B cell (primary cell): ENCODE measurements at regions not wholly inside any gene's neighbourhood (a gene's known extent, or its start where the extent isn't known, plus 50 kb on each side); places are given as distances from the start of the nearest gene placed in this dataset.

Experiments used
- ATAC-seq: fragments of 200-7000 bp; cut with Tn5 transposase; one replicate; pipeline ENCODE4 v1.10.0; 2021; ENCODE audit warnings: low read depth, mild to moderate bottlenecking, moderate number of reproducible peaks, moderate library complexity
- CTCF ChIA-PET: fragments of 350-600 bp; sonication (Branson Sonifier 250); formaldehyde crosslinking; loops from one replicate; lab custom pipeline; 2021; ENCODE audit warnings: antibody characterized with exemption, inconsistent platforms; lab: Charles Lee
- POLR2A ChIA-PET: fragments of 350-600 bp; sonication (Branson Sonifier 250); formaldehyde crosslinking; loops from one replicate; lab custom pipeline; 2021; ENCODE audit warnings: antibody characterized with exemption; lab: Charles Lee
- DNase-seq: peaks from one replicate; pipeline ENCODE4 v3.0.0; 2013
- H2AFZ ChIP-seq: 2 replicates; pipeline ENCODE4 v1.6.1; 2012; ENCODE audit warnings: mild to moderate bottlenecking, low read depth, low read length; ENCODE audit not compliant: insufficient read depth, poor library complexity, severe bottlenecking
- H3K27ac ChIP-seq, 2 donors: 1 replicate in 1 of 2; 2 replicates in 1 of 2; pipeline ENCODE4 v1.5.1; 2012 to 2013; ENCODE audit warnings: low read length in 2 of 2, mild to moderate bottlenecking in 2 of 2, moderate library complexity in 1 of 2
- H3K27me3 ChIP-seq, 4 experiments: fragments of 200-600 bp in 1 of 4; sonication (generic) in 1 of 4; replicated peaks in 1 of 4; 1 replicate in 2 of 4; 2 replicates in 2 of 4; pipeline versions ENCODE4 v1.6.1 to v1.7.0; 2013 to 2016; ENCODE audit warnings: low read length in 3 of 4, mild to moderate bottlenecking in 2 of 4, mixed read lengths in 1 of 4, moderate library complexity in 1 of 4; ENCODE audit not compliant: insufficient read depth in 4 of 4, control insufficient read depth in 3 of 4; ENCODE audit errors: control extremely low read depth in 1 of 4
- H3K36me3 ChIP-seq, 2 experiments: replicated peaks in 1 of 2; 1 replicate in 1 of 2; 2 replicates in 1 of 2; pipeline versions ENCODE4 v1.6.1 to v1.7.1; 2013; ENCODE audit warnings: low read length in 1 of 2; ENCODE audit not compliant: insufficient read depth in 2 of 2, control insufficient read depth in 1 of 2; ENCODE audit errors: control extremely low read depth in 1 of 2, extremely low read depth in 1 of 2
- H3K4me1 ChIP-seq, 2 donors: fragments of 200-600 bp in 1 of 2; sonication (generic) in 1 of 2; 1 replicate in 1 of 2; 2 replicates in 1 of 2; pipeline versions ENCODE4 v1.5.1 to v1.6.1; 2013 to 2017; ENCODE audit warnings: low read length in 2 of 2; ENCODE audit not compliant: control insufficient read depth in 2 of 2, insufficient read depth in 2 of 2
- H3K4me2 ChIP-seq: replicated peaks from 2 replicates; pipeline ENCODE3; 2012; ENCODE audit warnings: mild to moderate bottlenecking, low read depth, low read length; ENCODE audit not compliant: poor library complexity, severe bottlenecking
- H3K4me3 ChIP-seq, 5 experiments: fragments of 200-600 bp in 1 of 5; sonication (generic) in 1 of 5; 1 replicate in 3 of 5; 2 replicates in 2 of 5; pipeline versions ENCODE4 v1.5.1 to v1.7.0; 2011 to 2016; ENCODE audit warnings: low read length in 4 of 5, mild to moderate bottlenecking in 4 of 5, low read depth in 2 of 5, control low read depth in 1 of 5, moderate library complexity in 1 of 5; ENCODE audit not compliant: insufficient read depth in 1 of 5; ENCODE audit errors: control extremely low read depth in 1 of 5, extremely low read depth in 1 of 5
- H3K79me2 ChIP-seq: fragments of 200-600 bp; sonication (generic); one replicate; pipeline ENCODE4 v1.6.0; 2016; ENCODE audit warnings: low read length; ENCODE audit not compliant: control insufficient read depth, insufficient read depth
- H3K9ac ChIP-seq: fragments of 200-600 bp; sonication (generic); 2 replicates; pipeline ENCODE4 v1.6.1; 2017; ENCODE audit warnings: mild to moderate bottlenecking, low read length, moderate library complexity
- H3K9me3 ChIP-seq, 3 donors: one replicate each; pipeline versions ENCODE4 v1.6.1 to v1.7.1; 2013; ENCODE audit warnings: low read length in 2 of 3; ENCODE audit not compliant: control insufficient read depth in 2 of 3, insufficient read depth in 1 of 3; ENCODE audit errors: control extremely low read depth in 1 of 3
- H4K20me1 ChIP-seq: 2 replicates; pipeline ENCODE4 v1.6.0; 2012; ENCODE audit warnings: mild to moderate bottlenecking, low read length; ENCODE audit not compliant: insufficient read depth, control insufficient read depth, poor library complexity, severe bottlenecking
- H3K27ac Mint-ChIP-seq: one replicate; pipeline ENCODE4 v1.8.0; 2021; ENCODE audit warnings: mixed read lengths
- H3K27me3 Mint-ChIP-seq: one replicate; pipeline ENCODE4 v1.8.0; 2021; ENCODE audit warnings: mixed read lengths
- H3K4me1 Mint-ChIP-seq: one replicate; pipeline ENCODE4 v1.8.0; 2021; ENCODE audit warnings: mixed read lengths
- H3K4me3 Mint-ChIP-seq: one replicate; pipeline ENCODE4 v1.8.0; 2021; ENCODE audit warnings: mixed read lengths
- H3K9me3 Mint-ChIP-seq: one replicate; pipeline ENCODE4 v1.8.0; 2022; ENCODE audit warnings: mixed read lengths; ENCODE audit not compliant: insufficient read depth
- EZH2 ChIP-seq: IDR thresholded peaks from 2 replicates; pipeline ENCODE4 v1.6.1; 2012; ENCODE audit warnings: borderline replicate concordance, low read depth, mild to moderate bottlenecking, moderate library complexity, low read length; ENCODE audit not compliant: insufficient read depth, poor library complexity, severe bottlenecking
- WGBS: methylation state at CpG from one replicate; pipeline ENCODE4 v1.1.5; 2013; ENCODE audit warnings: missing lambda C conversion rate; ENCODE audit not compliant: insufficient coverage; 5-methylcytosine and 5-hydroxymethylcytosine counted together
- intact Hi-C: fragments of 100-400 bp; cut with micrococcal nuclease; formaldehyde crosslinking; loops from one replicate; pipeline ENCODE4 v1.10.0; 2022
- TF ChIP-seq, protein P1 (sequence below): fragments of 200-600 bp; IDR thresholded peaks from one replicate; pipeline ENCODE4 v1.8.0; 2022; ENCODE audit warnings: antibody characterized with exemption, mild to moderate bottlenecking

DNA sequence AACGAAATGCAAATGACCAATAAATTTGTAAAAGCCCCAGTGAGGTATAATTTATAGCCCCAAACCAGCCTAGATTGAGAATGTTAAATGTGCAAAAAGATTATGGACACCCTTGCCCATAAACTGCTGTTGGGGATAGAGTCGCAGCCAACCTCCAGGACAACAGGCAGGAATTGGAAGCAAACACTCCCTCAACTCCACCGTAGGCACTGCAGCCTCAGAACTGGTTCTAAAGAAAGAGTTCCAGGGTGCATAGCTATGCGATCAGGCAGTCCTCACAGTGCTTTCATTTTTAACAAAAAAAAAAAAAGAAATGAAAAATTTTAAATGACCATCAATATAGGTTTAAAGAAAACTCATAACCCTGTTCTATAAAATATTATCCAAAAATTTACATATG lies 86.2 kb downstream of the CXCL12 start:
- ATAC-seq (no peak), DNase-seq (no peak)
- intact Hi-C loops = no loop called here
- no peak overlapping the region for H3K9ac ChIP-seq
- no peaks in the 10 kb centered on the region for H3K4me1 Mint-ChIP-seq
- H3K27ac ChIP-seq = no peak overlapping the region
- ChIA-PET POLR2A (no interaction called here), CTCF (no interaction called here)
- TF ChIP-seq, protein P1, sequence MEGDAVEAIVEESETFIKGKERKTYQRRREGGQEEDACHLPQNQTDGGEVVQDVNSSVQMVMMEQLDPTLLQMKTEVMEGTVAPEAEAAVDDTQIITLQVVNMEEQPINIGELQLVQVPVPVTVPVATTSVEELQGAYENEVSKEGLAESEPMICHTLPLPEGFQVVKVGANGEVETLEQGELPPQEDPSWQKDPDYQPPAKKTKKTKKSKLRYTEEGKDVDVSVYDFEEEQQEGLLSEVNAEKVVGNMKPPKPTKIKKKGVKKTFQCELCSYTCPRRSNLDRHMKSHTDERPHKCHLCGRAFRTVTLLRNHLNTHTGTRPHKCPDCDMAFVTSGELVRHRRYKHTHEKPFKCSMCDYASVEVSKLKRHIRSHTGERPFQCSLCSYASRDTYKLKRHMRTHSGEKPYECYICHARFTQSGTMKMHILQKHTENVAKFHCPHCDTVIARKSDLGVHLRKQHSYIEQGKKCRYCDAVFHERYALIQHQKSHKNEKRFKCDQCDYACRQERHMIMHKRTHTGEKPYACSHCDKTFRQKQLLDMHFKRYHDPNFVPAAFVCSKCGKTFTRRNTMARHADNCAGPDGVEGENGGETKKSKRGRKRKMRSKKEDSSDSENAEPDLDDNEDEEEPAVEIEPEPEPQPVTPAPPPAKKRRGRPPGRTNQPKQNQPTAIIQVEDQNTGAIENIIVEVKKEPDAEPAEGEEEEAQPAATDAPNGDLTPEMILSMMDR = no peak
- no peak for TF ChIP-seq EZH2
- no peak overlapping the region for H3K4me2 ChIP-seq
- WGBS = 100% methylated on average over 2 of the region's 4 CpGs
- H3K9me3 ChIP-seq = no peaks in the 10 kb centered on the region
- H3K27me3 ChIP-seq = peaks cover 0 to 6% (median 2%) of the 10 kb centered on the region in 4 experiments
- no peak overlapping the region for H2AFZ ChIP-seq
- H3K4me1 ChIP-seq = peaks cover 0 to 3% of the 10 kb centered on the region in 2 donors
- H3K27me3 Mint-ChIP-seq = no peaks in the 10 kb centered on the region
- H3K9me3 Mint-ChIP-seq = peaks cover 5% of the 10 kb centered on the region
- no peaks in the 10 kb centered on the region for H4K20me1 ChIP-seq
- H3K27ac Mint-ChIP-seq = no peak overlapping the region
- no peaks in the 10 kb centered on the region for H3K36me3 ChIP-seq
- H3K79me2 ChIP-seq = no peaks in the 10 kb centered on the region
- H3K4me3 Mint-ChIP-seq = no peak overlapping the region
- H3K4me3 ChIP-seq = no peak overlapping the region

DNA sequence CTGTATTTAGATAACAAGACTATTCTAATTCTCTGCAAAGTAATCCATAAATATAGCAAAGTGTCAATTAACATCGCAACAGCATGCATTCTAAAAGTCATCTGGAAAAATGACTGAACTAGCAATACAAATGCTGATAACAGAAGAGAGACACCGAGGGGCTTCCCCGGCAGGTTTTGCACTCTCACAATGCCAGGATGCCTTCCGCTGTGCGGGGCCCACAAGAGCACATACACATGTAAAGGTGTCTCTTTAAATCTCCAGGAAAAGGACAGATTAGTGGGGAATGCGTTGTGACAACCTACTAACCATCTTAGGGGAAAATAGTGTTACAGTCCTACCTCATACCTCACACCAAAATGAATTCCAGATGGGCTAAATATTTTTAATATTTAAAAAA lies 86.9 kb downstream of the CXCL12 start:
- H3K27ac Mint-ChIP-seq = no peak overlapping the region
- CTCF ChIA-PET = no interaction called here
- no peak overlapping the region for H2AFZ ChIP-seq
- H3K27ac ChIP-seq = no peak overlapping the region
- peaks cover 0 to 3% of the 10 kb centered on the region in 2 donors for H3K4me1 ChIP-seq
- H3K9me3 Mint-ChIP-seq = peaks cover 3% of the 10 kb centered on the region
- DNase-seq (no peak), ATAC-seq (no peak)
- H3K4me3 ChIP-seq = no peak overlapping the region
- TF ChIP-seq, protein P1 = no peak
- no peak for TF ChIP-seq EZH2
- no peaks in the 10 kb centered on the region for H3K4me1 Mint-ChIP-seq
- H3K79me2 ChIP-seq = no peaks in the 10 kb centered on the region
- H3K4me2 ChIP-seq = no peak overlapping the region
- no peaks in the 10 kb centered on the region for H3K27me3 Mint-ChIP-seq
- POLR2A ChIA-PET = no interaction called here
- no peaks in the 10 kb centered on the region for H4K20me1 ChIP-seq
- no peak overlapping the region for H3K4me3 Mint-ChIP-seq
- 89% methylated on average over 3 of the region's 6 CpGs for WGBS
- H3K9ac ChIP-seq = no peak overlapping the region
- intact Hi-C loops = no loop called here
- no peaks in the 10 kb centered on the region for H3K36me3 ChIP-seq
- H3K9me3 ChIP-seq = no peaks in the 10 kb centered on the region
- peaks cover 0 to 13% (median 2%) of the 10 kb centered on the region in 4 experiments for H3K27me3 ChIP-seq
